GM12878 (cell line): ENCODE measurements at regions not wholly inside any gene's neighbourhood (a gene's known extent, or its start where the extent isn't known, plus 50 kb on each side); places are given as distances from the start of the nearest gene placed in this dataset.

Experiments used
- ATAC-seq: fragments of 200-7000 bp; cut with Tn5 transposase; 3 replicates; pipeline ENCODE4 v1.9.1; 2020; ENCODE audit warnings: mild to moderate bottlenecking, moderate library complexity
- BruUV-seq: library from RNA; stranded (reverse); fragments of 400-500 nt; replicated peaks from 2 replicates; lab custom pipeline; 2021; lab: Mats Ljungman, UMichigan
- CTCF ChIA-PET: fragments of 300-600 bp; sonication (Branson Sonifier 250); formaldehyde crosslinking; extraction: SDS; loops from one replicate; lab custom pipeline; 2021; ENCODE audit warnings: inconsistent platforms; lab: Yijun Ruan, JAX
- POLR2A ChIA-PET: fragments of 350-600 bp; formaldehyde crosslinking; extraction: SDS; loops from one replicate; lab custom pipeline; 2021; ENCODE audit warnings: inconsistent platforms; lab: Charles Lee
- RAD21 ChIA-PET: fragments of 300-600 bp; sonication (Branson Sonifier 250); formaldehyde crosslinking; loops from one replicate; lab custom pipeline; 2023; ENCODE audit warnings: antibody characterized with exemption; ENCODE audit not compliant: unreplicated experiment; lab: Charles Lee
- SMC1A ChIA-PET: fragments of 300-600 bp; sonication (Branson Sonifier 250); formaldehyde crosslinking; loops from one replicate; lab custom pipeline; 2023; ENCODE audit not compliant: unreplicated experiment, uncharacterized antibody; lab: Charles Lee
- DNase-seq: peaks from one replicate; pipeline ENCODE4 v3.0.0-alpha.2; 2011; ENCODE audit warnings: low read depth, low spot score
- FAIRE-seq: peaks from 3 replicates; lab custom pipeline; 2011; peaks lifted over from hg19 to GRCh38; lab: Jason Lieb, UNC
- H2AFZ ChIP-seq: 2 replicates; pipeline ENCODE4 v1.6.0; 2011; ENCODE audit warnings: low read depth, low read length, control low read depth; ENCODE audit not compliant: control insufficient read depth
- H3K27ac ChIP-seq: 2 replicates; pipeline ENCODE4 v1.5.1; 2011; ENCODE audit warnings: control low read depth; ENCODE audit not compliant: control insufficient read depth, insufficient read depth
- H3K27me3 ChIP-seq, 2 experiments: replicated peaks in 1 of 2; 2 replicates each; pipeline versions ENCODE4 v1.6.0 to v1.6.1; 2011; ENCODE audit warnings: low read length in 1 of 2; ENCODE audit not compliant: control insufficient read depth in 2 of 2, insufficient read depth in 2 of 2
- H3K36me3 ChIP-seq, 2 experiments: 2 replicates each; pipeline ENCODE4 v1.5.1; 2011; ENCODE audit warnings: low read length in 1 of 2; ENCODE audit not compliant: control insufficient read depth in 2 of 2, insufficient read depth in 2 of 2
- H3K4me1 ChIP-seq: 2 replicates; pipeline ENCODE4 v1.6.1; 2011; ENCODE audit warnings: mild to moderate bottlenecking, low read length, moderate library complexity, mixed read lengths; ENCODE audit not compliant: control insufficient read depth, insufficient read depth
- H3K4me2 ChIP-seq: 2 replicates; pipeline ENCODE4 v1.6.0; 2011; ENCODE audit warnings: control low read depth; ENCODE audit not compliant: control insufficient read depth, insufficient read depth
- H3K4me3 ChIP-seq: fragments of 200-600 bp; sonication (generic); 2 replicates; pipeline ENCODE4 v1.5.1; 2016
- H3K79me2 ChIP-seq: 2 replicates; pipeline ENCODE4 v1.6.0; 2011; ENCODE audit warnings: low read length; ENCODE audit not compliant: control insufficient read depth, insufficient read depth
- H3K9ac ChIP-seq: 2 replicates; pipeline ENCODE4 v1.8.0; 2011; ENCODE audit warnings: low read length, control low read depth, mixed read lengths; ENCODE audit not compliant: control insufficient read depth, insufficient read depth
- H3K9me3 ChIP-seq: replicated peaks from 3 replicates; pipeline ENCODE4 v1.5.1; 2011; ENCODE audit warnings: mild to moderate bottlenecking, low read length; ENCODE audit not compliant: control insufficient read depth, insufficient read depth
- H4K20me1 ChIP-seq: 2 replicates; pipeline ENCODE4 v1.6.0; 2011; ENCODE audit not compliant: control insufficient read depth, insufficient read depth
- BCLAF1 ChIP-seq: fragments of 450-650 bp; IDR thresholded peaks from 2 replicates; pipeline ENCODE4 v1.6.1; 2017; ENCODE audit warnings: antibody characterized with exemption, mild to moderate bottlenecking, moderate library complexity
- RUNX3 ChIP-seq: IDR thresholded peaks from 2 replicates; pipeline ENCODE4 v1.6.1; 2012; ENCODE audit warnings: low read length, inconsistent platforms
- SMAD1 ChIP-seq: fragments of 450-650 bp; IDR thresholded peaks from 2 replicates; pipeline ENCODE4 v1.6.1; 2018; ENCODE audit warnings: mild to moderate bottlenecking, low read depth; ENCODE audit not compliant: partially characterized antibody
- WGBS: methylation state at CpG from one replicate; pipeline ENCODE4 v1.1.6; 2016; ENCODE audit warnings: low lambda C conversion rate; ENCODE audit not compliant: insufficient replicate concordance, insufficient coverage; ENCODE audit errors: missing lambda C conversion rate; 5-methylcytosine and 5-hydroxymethylcytosine counted together
- in situ Hi-C: fragments of 300-500 bp; cut with MboI; formaldehyde crosslinking; loops from 9 replicates; pipeline ENCODE4 v1.14.3; 2018; ENCODE audit warnings: mixed read lengths
- intact Hi-C: fragments of 100-400 bp; cut with micrococcal nuclease; formaldehyde crosslinking; loops from one replicate; pipeline ENCODE4 v1.14.2; 2022; ENCODE audit not compliant: unreplicated experiment
- TF ChIP-seq, protein P1 (sequence below): fragments of 150-350 bp; IDR thresholded peaks from 2 replicates; pipeline ENCODE4 v1.6.1; 2014; ENCODE audit warnings: mild to moderate bottlenecking, low read depth, low read length

DNA sequence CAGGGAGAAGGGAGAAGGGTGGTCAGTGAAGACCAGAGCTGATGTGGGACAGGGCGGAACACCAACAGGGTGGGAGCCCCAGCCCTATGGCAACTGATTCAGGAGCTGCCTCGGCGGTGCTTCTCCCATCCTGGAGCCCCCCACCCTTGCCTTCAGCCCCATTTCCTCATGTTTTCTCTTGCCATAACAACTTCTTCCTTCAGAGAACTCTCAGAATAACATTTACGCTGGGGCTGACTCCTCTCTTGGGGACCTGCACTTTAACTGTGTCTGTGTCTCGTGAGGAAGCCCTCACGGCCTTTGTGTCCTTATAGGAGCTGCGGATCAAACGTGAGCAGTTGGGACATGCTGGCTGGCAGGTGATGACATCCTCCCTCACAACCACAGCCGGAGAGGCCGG is 116.4 kb upstream of the SNTG2 start (continued):
- TF ChIP-seq, protein P1, sequence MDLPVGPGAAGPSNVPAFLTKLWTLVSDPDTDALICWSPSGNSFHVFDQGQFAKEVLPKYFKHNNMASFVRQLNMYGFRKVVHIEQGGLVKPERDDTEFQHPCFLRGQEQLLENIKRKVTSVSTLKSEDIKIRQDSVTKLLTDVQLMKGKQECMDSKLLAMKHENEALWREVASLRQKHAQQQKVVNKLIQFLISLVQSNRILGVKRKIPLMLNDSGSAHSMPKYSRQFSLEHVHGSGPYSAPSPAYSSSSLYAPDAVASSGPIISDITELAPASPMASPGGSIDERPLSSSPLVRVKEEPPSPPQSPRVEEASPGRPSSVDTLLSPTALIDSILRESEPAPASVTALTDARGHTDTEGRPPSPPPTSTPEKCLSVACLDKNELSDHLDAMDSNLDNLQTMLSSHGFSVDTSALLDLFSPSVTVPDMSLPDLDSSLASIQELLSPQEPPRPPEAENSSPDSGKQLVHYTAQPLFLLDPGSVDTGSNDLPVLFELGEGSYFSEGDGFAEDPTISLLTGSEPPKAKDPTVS, result no peak
- no peak for TF ChIP-seq SMAD1
- TF ChIP-seq, all 136 proteins: peak for 0

DNA sequence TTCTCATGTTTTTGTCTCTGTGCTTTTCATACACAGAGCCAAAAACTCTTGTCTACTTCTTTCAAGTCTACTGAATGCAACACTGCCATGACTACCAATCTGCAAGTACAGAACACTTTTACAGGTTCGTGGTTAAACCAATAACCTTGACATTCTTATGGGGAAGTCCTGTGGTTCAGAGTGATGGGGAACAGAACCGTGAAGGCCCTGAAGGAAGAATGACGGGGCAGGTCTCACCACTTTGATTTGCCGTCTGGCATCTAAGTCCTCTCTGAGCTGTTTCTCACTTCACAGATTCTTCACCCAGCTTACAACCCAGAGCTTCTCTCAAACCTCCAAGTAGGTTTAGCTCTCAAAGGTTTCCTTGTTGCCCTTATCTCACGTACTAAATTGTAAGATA is 117.5 kb upstream of the SNTG2 start:
- intact Hi-C loops (no loop called here), in situ Hi-C loops (no loop called here)
- ChIA-PET POLR2A (no interaction called here), RAD21 (no interaction called here), CTCF (no interaction called here), SMC1A (no interaction called here)
- no peak for DNase-seq
- Histone ChIP-seq H4K20me1 (no peaks in the 10 kb centered on the region), H3K79me2 (no peaks in the 10 kb centered on the region), H3K27me3 (no peaks in the 10 kb centered on the region; a peak in 1 of 4 replicates), H3K36me3 (no peaks in the 10 kb centered on the region), H3K9me3 (no peaks in the 10 kb centered on the region), H3K27ac (no peak overlapping the region), H2AFZ (no peak overlapping the region), H3K4me1 (no peaks in the 10 kb centered on the region), H3K4me2 (no peak overlapping the region), H3K9ac (no peak overlapping the region), H3K4me3 (no peak overlapping the region)
- no peak for FAIRE-seq
- 0% methylated on average over 5 of the region's 5 CpGs for WGBS
- TF ChIP-seq RUNX3, result peak; percentile 10; the same call in 1 of the 2 replicates
- no peak for TF ChIP-seq BCLAF1
- BruUV-seq, result no TSS peak
- ATAC-seq, result no peak
